ENCODE measurements at regions not wholly inside any gene's neighbourhood (a gene's known extent, or its start where the extent isn't known, plus 50 kb on each side); places are given as distances from the start of the nearest gene placed in this dataset.

DNA sequence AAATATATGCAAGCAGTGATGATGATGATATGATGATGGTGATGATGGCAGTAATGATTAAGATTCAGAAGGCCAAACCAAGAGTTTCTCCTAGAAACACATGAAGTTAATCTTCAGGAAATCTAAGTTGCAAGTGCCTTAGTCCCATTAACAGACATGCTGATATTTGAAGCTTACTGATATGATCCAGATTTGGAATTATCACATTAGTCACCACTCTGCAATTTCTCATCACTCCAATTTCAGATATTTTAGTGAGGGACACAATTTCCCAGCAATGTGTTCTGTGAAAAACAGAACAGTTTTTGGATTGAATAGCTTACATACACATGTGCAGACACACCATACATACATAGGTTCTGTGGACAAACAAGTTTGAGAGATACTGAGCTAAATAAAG, 411.4 kb upstream of the FAT3 start:
- DNase-seq (ENCODE audit: low read depth in 2 of 2): no peak

DNA sequence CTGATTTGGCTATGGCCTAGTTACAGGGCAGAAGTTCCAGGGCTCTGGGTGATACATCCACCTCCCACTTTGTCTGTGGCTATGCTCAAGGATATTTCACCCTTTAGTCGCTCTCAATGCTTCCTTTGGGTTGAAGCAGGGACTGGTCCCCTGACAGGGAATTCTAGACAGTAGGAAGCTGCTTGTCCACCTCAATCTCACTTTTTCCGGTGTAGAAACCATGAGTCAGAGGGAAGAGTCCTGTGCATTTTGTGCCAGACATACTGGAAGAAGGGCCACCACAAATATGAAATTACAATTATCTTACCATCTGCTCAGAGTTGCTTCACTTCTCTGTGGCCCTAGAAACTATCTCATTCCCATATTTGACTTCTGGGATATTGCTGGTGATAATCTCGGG, 413.7 kb upstream of the FAT3 start:
- DNase-seq (ENCODE audit: low read depth in 2 of 2): no peak

DNA sequence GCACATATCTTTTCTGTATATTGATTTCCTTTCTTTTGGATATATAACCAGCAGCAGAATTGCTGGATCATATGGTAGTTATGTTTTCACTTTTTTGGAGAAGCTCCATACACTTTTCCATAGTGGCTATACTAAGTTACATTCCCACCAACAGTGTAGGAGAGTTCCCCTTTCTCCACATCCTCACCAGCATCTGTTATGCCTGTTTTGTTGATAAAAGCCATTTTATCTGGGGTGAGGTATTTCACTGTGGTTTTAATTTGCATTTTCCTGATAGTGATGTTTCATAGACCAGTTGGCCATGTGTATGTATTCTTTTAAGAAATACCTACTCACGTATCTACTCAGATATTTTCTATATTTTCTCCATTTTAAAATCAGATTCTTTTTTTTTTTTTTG, 419.3 kb upstream of the FAT3 start:
- no peak for DNase-seq (ENCODE audit: low read depth in 2 of 2)

DNA sequence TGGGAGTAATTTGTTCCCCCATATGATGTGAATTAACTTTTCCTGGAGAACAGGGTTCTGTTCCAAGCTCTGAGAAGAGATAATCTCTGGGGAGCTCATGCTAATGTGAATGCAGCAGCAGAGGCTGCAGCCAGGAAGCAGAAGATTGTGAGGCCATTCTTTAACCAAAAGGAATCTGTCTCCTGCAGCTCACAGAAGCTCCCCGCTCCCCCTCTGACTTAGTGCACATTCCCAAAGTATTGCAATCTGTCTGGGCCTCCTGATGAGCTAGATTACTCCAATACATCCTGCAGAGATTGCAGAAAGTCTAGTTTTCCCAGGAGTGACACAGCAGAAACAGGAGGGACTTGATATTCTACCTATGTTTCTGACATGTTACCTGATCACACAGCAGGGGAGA, 420.6 kb upstream of the FAT3 start:
- no peak for DNase-seq (ENCODE audit: low read depth in 2 of 2)

DNA sequence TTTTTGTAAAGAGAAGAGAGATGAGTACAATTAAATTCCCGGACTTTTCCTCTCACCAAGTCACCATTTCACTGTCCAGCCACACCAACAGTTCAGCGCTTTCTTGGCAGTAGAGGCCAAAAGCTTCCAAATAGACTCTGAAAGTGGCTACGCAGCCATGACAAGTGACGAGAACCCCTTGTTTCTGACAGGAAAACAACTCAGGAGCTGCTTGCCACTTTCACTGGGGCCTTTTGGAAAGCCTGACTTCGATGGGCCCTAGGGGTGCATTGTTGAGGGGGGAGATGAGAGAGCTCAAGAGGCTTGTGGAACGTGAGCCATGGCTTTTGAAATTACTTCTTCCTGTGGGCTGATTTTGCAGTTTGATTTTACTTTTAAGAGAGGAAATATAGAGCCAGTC, 422.1 kb upstream of the FAT3 start:
- DNase-seq (ENCODE audit: low read depth in 2 of 2): no peak

DNA sequence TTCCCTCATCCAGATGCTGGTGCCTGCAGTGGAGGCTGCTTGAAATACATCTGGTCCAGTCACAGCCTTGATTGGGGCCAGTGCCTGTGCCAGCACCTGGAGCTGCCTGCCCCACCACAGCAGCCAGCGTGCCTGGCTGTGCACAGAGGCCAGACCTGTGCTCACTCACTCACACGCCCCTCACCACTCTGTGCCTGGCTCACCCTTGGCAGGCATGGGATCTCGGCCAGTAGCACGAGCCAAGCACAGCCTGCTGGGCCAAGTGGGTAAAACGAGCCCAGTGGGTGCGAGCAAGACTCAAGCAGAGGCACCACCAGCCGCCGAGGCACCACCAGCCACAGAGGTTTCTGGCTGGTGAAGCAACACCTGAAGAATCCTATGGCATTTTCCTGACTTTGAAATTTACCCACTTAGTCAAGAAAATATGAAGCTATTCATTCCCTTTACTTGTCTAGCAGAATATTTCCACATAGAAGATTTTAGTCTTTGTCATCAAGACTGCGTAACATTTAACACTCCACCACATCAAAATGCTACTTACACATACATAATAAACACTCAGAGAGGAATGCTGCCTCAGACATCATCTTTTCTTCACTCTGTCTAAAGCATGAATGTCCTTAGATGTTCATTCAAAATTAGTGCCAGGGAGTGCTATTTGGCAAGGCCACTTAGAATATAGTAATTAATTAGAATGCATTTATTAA, 424.3 kb upstream of the FAT3 start:
- no peak for DNase-seq (ENCODE audit: low read depth in 2 of 2)

DNA sequence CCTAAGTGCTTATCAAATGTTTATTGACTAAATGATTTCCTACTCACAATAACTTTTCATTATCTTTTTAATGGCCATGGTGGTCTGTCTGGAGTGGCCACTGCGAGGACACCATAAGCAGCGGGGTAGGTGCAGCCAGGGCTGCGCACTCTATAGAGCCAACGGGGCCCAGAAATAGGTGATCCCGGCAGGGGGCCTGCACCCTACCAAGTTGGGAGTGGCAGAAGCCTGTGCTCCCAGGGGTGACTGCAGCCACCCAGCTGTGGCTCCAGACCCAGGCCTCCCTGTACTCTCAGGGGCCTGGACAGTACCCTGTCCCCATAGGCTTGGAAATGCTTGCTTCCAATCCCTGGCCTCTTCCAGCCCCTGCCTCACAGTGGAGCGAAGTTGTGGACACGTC, 426.4 kb upstream of the FAT3 start:
- no peak for DNase-seq (ENCODE audit: low read depth in 2 of 2)

DNA sequence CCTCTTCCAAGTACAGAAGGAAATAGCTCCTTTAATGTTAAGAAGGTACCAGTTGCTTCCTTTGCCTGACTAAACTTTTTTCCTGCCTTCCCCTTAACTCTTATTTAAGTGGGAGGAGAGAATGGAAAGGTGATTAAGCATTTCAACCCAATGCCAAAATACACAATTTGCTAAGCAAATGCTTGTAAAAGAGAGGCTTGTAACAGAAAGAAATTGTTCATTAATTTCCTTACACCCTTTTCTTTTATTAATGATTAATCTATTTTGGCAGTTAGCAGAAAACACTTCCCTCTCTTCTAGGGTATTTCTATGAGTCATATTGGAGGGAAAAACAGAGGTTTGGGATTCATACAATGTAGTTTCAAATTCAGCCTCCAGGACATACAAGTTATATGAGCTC, 427.6 kb upstream of the FAT3 start:
- DNase-seq (ENCODE audit: low read depth in 2 of 2): no peak

DNA sequence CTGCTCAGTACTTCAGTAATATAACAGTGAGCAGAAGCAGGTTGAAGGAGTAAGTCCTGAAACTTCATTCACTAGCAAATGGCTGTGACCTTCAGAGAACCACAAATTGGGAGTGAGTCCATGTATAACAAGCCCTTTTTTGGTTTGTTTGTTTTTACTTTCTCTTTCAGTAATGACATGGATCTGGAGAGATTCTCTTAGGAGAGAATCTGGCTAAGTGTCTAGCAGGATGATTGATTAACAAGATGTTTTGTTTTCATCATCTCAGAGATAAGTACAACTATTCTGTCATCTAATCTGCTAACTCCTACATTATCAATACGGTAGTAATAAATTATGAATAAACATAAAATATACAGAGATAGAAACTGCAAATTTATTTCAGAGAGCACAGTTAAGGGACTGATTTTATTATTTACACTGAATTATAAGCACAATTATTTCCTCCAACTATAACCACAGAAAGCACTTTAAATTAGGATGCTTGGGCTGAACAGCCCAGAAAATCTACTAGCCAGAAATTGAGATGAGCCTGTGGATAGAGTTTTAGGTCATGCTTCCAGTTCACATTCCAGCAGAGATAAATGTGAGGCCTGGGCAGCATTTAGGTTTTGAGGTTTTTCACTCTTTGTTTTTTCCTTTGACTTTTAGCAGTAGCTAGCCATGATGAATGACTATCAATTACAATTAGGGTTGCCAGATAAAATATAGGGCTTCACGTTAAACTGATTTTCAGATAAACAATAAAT, 429.3 kb upstream of the FAT3 start:
- DNase-seq (ENCODE audit: low read depth in 2 of 2): no peak

DNA sequence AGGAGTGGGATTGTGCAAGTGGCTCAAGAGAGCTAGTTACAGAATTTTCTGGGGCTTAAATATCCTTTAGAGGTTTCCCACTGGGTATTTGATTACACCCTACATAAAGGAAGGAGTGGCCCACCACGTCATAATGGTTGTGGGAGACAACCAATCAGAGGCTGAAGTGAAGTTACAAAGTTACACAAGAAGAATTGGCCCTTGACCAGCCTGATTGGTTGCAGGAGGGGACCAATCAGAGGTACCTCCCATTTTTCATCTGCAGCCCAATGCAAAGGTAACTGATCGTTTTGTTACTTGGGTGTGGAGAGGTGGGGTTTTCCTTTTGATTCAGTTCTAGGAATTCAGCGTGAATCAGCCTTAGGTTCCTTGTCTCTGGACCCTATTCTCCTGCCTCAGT, 430.5 kb upstream of the FAT3 start:
- no peak for DNase-seq (ENCODE audit: low read depth in 2 of 2)

DNA sequence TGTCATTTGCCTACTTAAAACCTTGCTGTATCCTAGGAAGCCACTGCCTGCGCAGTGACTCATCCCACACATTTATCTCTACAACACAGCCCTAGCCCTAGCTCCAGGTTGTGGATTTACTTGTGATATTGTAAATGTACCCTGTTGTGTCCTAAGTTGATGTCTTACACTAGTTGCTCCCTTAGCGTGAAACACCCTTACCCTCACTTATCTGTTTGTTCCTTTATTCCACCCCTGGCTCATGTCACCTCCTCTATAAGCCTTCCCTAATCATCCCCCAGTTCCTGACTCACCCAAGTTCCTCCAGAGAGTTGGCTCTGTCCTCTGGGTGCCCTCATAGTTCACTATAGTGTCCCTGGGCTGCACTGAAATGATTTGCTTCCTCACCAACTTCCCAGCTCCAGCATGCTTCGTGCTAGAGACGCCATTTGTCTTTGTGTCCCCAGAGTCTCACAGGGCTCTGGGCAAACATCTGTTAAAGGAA, 431.8 kb upstream of the FAT3 start:
- DNase-seq (ENCODE audit: low read depth in 2 of 2): no peak

DNA sequence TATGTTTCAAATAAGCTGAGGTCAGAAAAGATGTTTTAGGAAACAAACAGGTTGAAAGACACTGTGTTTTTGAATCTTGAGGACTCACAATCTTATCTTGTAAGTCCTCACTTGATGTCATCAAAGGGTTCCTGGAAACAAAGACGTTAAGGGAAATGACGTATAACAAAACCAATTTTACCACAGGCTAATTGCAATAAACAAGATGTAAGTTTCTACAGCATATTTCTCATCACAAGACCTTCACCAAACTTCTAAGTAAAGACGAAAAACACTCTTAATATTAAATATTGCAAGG, 433.5 kb upstream of the FAT3 start:
- no peak for DNase-seq (ENCODE audit: low read depth in 2 of 2)

DNA sequence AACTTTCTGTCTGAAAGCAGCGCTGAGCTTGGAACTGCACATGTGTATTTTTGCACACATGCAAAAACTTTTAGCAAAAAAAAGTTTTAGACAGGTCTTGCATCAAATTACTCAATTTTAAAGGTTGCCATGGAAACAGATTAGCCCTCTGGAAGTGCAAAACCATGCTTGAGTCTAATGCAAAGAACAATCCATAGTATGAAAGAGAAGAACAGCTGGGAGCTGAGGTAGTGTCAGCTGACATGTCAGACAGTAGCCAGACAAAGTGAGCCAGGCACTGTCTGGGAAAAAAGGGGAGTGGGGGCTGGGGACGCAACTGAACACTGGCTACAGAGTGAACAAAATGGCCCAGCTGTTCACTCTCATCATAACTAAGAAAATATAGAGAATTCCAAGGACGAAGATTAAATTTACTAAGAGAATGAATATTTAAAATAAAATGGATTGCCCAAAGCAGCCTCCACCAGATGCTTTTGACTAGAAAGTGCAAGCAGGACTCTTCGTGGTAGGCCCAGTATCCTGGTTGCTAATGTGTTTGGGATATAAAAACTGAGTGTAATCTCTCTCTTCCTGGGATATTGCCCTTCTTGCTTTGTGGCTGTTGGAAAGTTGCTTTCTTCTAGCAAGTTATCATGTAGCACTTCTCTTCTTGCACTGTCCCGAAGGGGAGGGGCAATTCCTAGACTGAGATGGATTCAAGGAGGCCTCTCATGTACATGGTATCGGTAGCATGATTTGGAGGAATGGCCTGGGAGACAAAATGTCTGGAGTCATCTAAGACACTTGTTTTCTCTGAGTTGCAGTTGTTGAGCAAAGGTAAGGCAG, 434.1 kb upstream of the FAT3 start:
- no peak for DNase-seq (ENCODE audit: low read depth in 2 of 2)

DNA sequence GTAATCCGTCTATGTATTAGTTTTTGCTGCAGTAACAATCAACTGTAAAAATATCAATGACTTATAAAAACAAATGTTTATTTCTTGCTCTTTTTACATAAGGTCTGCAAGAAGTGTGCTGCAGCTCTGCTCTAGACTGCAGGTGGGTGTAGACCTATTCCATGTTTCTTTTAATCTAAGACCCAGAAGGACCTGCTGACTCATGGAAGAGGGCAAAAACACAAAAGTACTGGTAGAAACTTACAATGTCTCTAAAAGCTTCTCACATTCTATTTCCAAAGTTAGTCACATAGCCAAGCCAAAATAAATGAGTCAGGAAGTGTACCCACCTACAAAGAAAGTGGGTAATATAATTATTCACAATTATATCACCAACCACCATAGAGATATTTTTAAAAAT, 435.9 kb upstream of the FAT3 start:
- DNase-seq (ENCODE audit: low read depth in 2 of 2): no peak

DNA sequence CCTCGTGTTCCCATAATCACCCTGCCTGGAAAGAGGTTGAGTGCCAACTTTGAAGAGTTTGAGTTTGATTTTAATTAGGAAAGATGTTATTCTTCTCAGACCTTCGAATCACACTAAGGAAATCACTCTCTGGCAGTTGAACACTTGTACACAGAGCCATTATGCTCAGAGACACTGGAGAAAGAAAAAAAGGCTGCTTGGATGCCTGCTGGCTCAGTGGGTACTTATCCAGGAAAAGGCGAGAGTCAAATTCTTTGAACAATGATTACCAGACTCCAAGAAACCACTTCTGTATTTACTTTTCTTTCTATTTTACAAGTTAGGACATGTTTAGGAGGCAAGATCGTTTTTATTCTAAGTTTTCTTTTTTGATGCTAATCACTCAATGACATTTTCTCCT, 438.5 kb upstream of the FAT3 start:
- DNase-seq (ENCODE audit: low read depth in 2 of 2): no peak

DNA sequence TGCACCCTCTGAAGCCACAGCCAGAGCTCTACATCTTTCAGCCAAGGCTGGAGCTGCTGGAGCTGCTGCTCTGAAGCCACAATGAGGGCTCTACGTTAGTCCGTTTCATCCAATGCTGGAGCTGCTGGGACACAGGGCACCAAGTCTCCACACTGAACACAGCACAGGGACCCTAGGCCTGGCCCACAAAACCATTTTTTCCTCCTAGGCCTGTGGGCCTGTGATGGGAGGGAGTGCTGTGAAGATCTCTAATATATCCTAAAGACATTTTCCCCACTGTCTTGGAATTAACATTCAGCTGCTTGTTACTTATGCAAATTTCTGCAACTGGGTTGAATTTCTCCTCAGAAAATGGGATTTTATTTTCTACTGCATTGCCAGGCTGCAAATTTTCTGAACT, 441.4 kb upstream of the FAT3 start:
- no peak for DNase-seq (ENCODE audit: low read depth in 2 of 2)

DNA sequence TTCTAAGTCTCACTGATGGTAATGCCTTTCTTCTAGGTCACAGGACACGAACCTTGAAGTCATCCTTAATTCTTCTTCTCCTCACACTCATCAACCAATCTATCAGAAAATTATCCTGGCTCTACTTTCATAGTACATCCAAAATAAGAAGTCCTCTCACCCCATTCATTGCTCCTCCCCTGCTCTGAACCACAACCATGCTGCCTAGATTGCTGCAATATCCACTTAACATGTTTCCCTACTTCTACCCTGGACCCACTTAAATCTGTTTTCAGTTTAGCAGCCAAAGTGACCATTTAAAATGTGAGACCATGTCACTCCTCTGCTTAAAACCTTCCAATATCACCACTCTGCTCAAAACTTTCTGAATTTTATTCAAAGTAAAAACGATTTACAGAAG, 445.9 kb upstream of the FAT3 start:
- DNase-seq (ENCODE audit: low read depth in 2 of 2): no peak

DNA sequence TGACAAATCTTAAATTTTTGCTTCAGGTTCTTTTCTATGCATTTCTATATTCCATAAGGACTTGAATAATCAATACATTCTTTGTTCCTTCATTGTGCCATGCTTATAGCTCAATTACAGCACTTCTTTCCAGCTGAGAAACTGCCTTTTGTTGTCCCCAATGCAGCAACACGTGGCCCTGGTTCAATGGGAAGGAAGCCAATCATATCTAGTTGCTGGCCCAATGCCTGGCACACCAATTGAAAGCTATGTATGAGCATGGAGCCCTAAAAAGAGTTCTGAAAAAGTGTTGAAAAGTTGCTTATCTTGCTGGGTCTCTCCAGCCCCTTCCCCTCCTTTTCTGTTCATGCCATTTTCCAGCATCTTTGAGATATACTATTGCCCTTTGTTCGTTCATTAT, 448.0 kb upstream of the FAT3 start:
- no peak for DNase-seq (ENCODE audit: low read depth in 2 of 2)

DNA sequence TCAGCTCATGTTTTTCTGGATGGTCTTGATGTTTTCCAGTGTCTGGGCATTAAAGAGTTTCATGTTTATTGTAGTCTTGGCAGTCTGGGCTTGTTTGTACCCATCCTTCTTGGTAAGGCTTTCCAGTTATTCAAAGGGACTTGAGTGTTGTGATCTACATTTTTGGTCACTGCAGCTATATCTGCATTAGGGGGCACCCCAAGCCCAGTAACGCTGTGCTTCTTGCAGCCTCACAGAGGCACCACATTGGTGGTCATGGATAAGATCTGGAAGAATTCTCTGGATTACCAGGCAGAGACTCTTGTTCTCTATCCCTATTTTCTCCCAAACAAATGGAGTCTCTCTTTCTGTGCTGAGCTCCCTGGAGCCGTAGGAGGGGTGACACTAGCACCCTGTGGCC, 451.5 kb upstream of the FAT3 start:
- no peak for DNase-seq (ENCODE audit: low read depth in 2 of 2)

DNA sequence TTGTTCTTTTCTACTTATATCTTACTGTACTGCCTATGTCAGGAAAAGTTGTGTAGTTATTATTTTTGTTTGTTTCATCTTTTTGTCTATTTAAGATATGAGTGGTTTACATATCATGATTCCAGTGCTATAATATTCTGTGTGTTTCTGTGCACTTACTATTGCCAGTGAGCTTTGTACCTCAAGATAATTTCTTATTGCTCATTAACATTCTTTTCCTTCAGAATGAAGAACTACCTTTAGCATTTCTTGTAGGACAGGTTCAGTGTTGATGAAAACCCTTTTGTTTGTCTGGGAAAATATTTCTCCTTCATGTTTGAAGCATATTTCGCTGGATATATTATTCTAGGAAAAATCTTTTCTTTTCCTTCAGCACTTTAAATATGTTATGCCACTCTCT, 452.7 kb upstream of the FAT3 start:
- no peak for DNase-seq (ENCODE audit: low read depth in 2 of 2)

DNA sequence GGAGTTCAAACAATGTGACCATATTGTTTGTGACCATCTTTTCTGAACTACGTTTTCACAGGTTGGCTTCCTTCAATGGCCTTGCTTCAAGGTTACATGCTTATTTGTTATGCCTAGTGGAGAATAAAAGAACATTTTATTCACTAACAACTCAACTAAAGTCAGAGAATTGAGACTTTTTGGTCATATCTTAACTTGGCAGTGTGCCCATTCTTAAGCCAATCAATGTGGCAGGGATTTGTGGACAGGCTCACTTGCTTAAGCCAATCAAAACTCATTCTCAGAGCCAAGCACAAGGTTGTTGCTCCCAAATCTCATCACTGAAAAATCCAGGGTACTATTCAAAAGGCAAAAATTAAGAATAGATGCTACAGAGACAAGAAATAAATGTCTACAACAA, 455.8 kb upstream of the FAT3 start:
- DNase-seq (ENCODE audit: low read depth in 2 of 2): no peak

DNA sequence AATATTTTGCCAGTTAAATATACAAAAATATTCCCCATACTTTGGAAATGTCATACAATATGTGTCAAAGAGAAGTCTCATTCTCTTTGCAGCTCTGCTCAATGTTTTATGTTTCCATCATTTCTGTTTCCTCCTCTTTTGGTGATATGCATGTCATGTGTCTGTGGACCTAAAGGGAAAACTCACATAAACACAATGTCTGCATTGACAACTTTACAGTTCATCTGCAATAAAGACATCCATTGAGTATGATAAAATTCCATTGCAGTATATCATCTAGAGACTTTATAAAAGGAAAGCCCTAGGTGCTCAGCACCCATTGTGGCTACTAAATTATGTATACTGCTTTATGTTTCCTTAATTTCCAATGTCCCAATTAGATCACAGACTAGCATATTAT, 461.3 kb upstream of the FAT3 start:
- no peak for DNase-seq (ENCODE audit: low read depth in 2 of 2)

DNA sequence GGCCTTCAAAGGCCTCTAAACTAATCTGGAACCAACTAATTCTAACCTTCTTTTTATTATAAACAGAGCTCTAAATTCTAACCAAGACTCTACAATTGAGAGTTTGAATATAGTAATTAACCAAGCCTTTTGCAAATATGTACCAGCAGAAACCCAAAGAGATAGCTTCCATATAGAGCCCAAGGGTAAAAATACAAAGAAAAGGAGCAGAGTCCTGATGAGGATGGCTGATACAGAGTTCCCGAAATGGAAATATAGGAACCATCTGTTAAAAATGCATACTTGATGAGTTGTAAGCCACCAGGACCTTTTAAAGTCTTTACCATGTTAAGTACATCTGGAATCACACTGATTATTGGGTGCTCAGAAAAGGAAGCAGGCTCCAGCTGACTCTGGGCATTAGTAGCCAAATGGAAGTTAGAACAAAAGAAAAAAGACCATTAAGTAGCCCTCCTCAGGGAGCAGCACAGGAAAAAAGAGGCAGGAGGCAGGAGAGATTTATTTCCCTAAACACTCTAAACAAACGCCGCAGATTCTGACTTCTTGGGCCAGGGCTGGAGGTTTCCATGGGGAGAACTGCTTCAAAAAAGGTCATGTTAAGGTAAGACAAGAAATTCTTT, 463.1 kb upstream of the FAT3 start:
- DNase-seq (ENCODE audit: low read depth in 2 of 2): no peak

All from stimulated activated CD4-positive, alpha-beta T cell treated with anti-CD3 and anti-CD28 coated beads, Interleukin-4, amount 100 ng/mL, for 48 hours (primary cell).